Neural progenitor cell (in vitro differentiated cells): ENCODE measurements at regions not wholly inside any gene's neighbourhood (a gene's known extent, or its start where the extent isn't known, plus 50 kb on each side); places are given as distances from the start of the nearest gene placed in this dataset.

Experiments
- DNase-seq: peaks from one replicate; pipeline ENCODE4 v3.0.0-alpha.2; 2016; ENCODE audit warnings: low spot score
- H2AFZ ChIP-seq: fragments of 200-600 bp; sonication (generic); replicated peaks from 2 replicates; pipeline ENCODE4 v1.6.1; 2016; ENCODE audit warnings: antibody characterized with exemption
- H3F3A ChIP-seq: fragments of 200-600 bp; sonication (generic); 2 replicates; pipeline ENCODE4 v1.6.1; 2016; ENCODE audit warnings: antibody characterized with exemption, low read depth
- H3K27ac ChIP-seq: fragments of 200-600 bp; sonication (generic); 2 replicates; pipeline ENCODE4 v1.5.1; 2016; ENCODE audit warnings: mild to moderate bottlenecking
- H3K27me3 ChIP-seq: fragments of 200-600 bp; sonication (generic); 2 replicates; pipeline ENCODE4 v1.6.1; 2016; ENCODE audit warnings: mild to moderate bottlenecking, moderate library complexity
- H3K36me3 ChIP-seq: fragments of 200-600 bp; sonication (generic); 2 replicates; pipeline ENCODE4 v1.5.1; 2016
- H3K4me1 ChIP-seq: fragments of 200-600 bp; sonication (generic); 2 replicates; pipeline ENCODE4 v1.6.1; 2016; ENCODE audit warnings: mixed run types
- H3K4me2 ChIP-seq: fragments of 200-600 bp; sonication (generic); 2 replicates; pipeline ENCODE4 v1.6.1; 2016
- H3K4me3 ChIP-seq: fragments of 200-600 bp; sonication (generic); 2 replicates; pipeline ENCODE4 v1.5.1; 2016
- H3K79me2 ChIP-seq: fragments of 200-600 bp; sonication (generic); 2 replicates; pipeline ENCODE4 v1.6.1; 2016; ENCODE audit warnings: low read depth
- H3K9ac ChIP-seq: fragments of 200-600 bp; sonication (generic); 2 replicates; pipeline ENCODE4 v1.6.1; 2016
- H3K9me3 ChIP-seq: fragments of 200-600 bp; sonication (generic); 2 replicates; pipeline ENCODE4 v1.5.1; 2016; ENCODE audit warnings: low read depth
- H4K20me1 ChIP-seq: fragments of 200-600 bp; sonication (generic); 2 replicates; pipeline ENCODE4 v1.6.1; 2016; ENCODE audit warnings: low read depth
- H3K27ac Mint-ChIP-seq: 3 replicates; pipeline ENCODE4 v1.8.0; 2021; ENCODE audit warnings: mixed read lengths
- H3K27me3 Mint-ChIP-seq: 2 replicates; pipeline ENCODE4 v1.8.0; 2022; ENCODE audit warnings: low read depth, mild to moderate bottlenecking, inconsistent platforms, moderate library complexity, mixed read lengths; ENCODE audit not compliant: insufficient read depth
- H3K36me3 Mint-ChIP-seq: 3 replicates; pipeline ENCODE4 v1.8.0; 2021; ENCODE audit warnings: mixed read lengths
- H3K4me1 Mint-ChIP-seq: 3 replicates; pipeline ENCODE4 v1.8.0; 2021; ENCODE audit warnings: mixed read lengths
- H3K4me3 Mint-ChIP-seq: 3 replicates; pipeline ENCODE4 v1.8.0; 2021; ENCODE audit warnings: mild to moderate bottlenecking, moderate library complexity, mixed read lengths
- H3K9me3 Mint-ChIP-seq: 3 replicates; pipeline ENCODE4 v1.8.0; 2020; ENCODE audit warnings: mixed read lengths
- EZH2 ChIP-seq: fragments of 200-600 bp; sonication (generic); IDR thresholded peaks from 2 replicates; pipeline ENCODE4 v1.6.1; 2017; ENCODE audit warnings: antibody characterized with exemption, mild to moderate bottlenecking, moderate library complexity
- EZH2phosphoT487 ChIP-seq: fragments of 200-600 bp; sonication (generic); IDR thresholded peaks from 2 replicates; pipeline ENCODE4 v1.6.1; 2017; ENCODE audit warnings: antibody characterized with exemption
- TF ChIP-seq, protein P1 (sequence below): fragments of 200-600 bp; sonication (generic); IDR thresholded peaks from 2 replicates; pipeline ENCODE4 v1.5.1; 2017; ENCODE audit warnings: antibody characterized with exemption, mild to moderate bottlenecking

DNA sequence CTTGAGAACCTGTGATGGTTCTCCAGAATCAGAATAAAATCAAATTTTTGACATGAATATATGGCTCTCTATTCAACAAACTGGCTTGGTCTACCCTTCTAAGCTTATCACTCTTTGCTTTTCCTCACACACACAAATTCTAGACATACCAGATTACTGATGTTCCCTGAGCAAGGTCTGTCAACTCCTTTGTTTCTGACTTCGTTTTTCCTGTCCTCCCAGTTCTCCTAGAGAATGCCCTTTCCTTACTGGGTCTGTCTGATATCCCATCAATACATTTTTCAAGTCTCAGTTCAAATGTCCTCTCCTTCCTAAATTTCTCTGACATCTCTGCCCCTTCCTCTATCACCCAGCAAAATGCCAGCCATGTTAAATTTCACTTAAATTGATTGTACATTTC is 202.1 kb upstream of the IGFBP7 start:
- Histone ChIP-seq H3K4me1 (no peaks in the 10 kb centered on the region), H3K4me2 (no peak overlapping the region), H3K9ac (no peak overlapping the region), H3K27me3 (no peaks in the 10 kb centered on the region), H4K20me1 (no peaks in the 10 kb centered on the region), H3K36me3 (no peaks in the 10 kb centered on the region), H3K27ac (no peak overlapping the region), H2AFZ (no peak overlapping the region), H3K4me3 (no peak overlapping the region), H3K79me2 (no peaks in the 10 kb centered on the region), H3K9me3 (no peaks in the 10 kb centered on the region), H3F3A (no peaks in the 10 kb centered on the region)
- H3K36me3 Mint-ChIP-seq = no peaks in the 10 kb centered on the region
- peaks cover 8% of the 10 kb centered on the region for H3K4me1 Mint-ChIP-seq
- DNase-seq = no peak
- no peak overlapping the region for H3K4me3 Mint-ChIP-seq
- peaks cover 5% of the 10 kb centered on the region for H3K27me3 Mint-ChIP-seq
- H3K27ac Mint-ChIP-seq = no peak overlapping the region
- H3K9me3 Mint-ChIP-seq = no peaks in the 10 kb centered on the region
- TF ChIP-seq, protein P1, sequence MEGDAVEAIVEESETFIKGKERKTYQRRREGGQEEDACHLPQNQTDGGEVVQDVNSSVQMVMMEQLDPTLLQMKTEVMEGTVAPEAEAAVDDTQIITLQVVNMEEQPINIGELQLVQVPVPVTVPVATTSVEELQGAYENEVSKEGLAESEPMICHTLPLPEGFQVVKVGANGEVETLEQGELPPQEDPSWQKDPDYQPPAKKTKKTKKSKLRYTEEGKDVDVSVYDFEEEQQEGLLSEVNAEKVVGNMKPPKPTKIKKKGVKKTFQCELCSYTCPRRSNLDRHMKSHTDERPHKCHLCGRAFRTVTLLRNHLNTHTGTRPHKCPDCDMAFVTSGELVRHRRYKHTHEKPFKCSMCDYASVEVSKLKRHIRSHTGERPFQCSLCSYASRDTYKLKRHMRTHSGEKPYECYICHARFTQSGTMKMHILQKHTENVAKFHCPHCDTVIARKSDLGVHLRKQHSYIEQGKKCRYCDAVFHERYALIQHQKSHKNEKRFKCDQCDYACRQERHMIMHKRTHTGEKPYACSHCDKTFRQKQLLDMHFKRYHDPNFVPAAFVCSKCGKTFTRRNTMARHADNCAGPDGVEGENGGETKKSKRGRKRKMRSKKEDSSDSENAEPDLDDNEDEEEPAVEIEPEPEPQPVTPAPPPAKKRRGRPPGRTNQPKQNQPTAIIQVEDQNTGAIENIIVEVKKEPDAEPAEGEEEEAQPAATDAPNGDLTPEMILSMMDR = no peak
- no peak for TF ChIP-seq EZH2phosphoT487

DNA sequence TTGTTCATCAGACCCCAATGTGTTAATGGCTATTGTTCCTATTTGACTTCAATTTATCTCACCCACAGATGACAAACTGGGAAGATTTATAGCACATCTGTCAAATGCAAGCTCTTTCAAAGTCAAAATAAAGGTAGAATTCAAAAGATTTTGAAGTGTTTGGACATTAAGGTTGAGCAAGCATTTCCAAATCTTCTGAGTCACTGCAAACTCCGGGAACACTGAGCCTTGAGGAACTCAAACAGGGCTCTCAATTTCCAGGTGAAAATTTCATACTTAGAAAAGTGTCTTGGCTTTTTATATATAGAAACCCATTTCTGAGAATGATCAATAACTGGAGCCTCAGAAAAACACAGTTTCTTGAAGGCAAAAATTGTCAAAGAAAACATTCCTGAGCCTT is 199.5 kb upstream of the IGFBP7 start:
- no peak overlapping the region for H2AFZ ChIP-seq
- no peak overlapping the region for H3K4me3 ChIP-seq
- no peaks in the 10 kb centered on the region for H4K20me1 ChIP-seq
- H3K9me3 ChIP-seq = no peaks in the 10 kb centered on the region
- H3K36me3 ChIP-seq = no peaks in the 10 kb centered on the region
- no peak for DNase-seq
- no peak overlapping the region for H3K9ac ChIP-seq
- no peaks in the 10 kb centered on the region for H3K27me3 ChIP-seq
- H3F3A ChIP-seq = no peaks in the 10 kb centered on the region
- Mint-ChIP-seq H3K9me3 (no peaks in the 10 kb centered on the region), H3K4me3 (no peak overlapping the region), H3K36me3 (no peaks in the 10 kb centered on the region), H3K27ac (no peak overlapping the region), H3K27me3 (no peaks in the 10 kb centered on the region), H3K4me1 (peaks cover 8% of the 10 kb centered on the region)
- no peaks in the 10 kb centered on the region for H3K79me2 ChIP-seq
- H3K27ac ChIP-seq = no peak overlapping the region
- no peak overlapping the region for H3K4me2 ChIP-seq
- no peak for TF ChIP-seq EZH2phosphoT487
- no peaks in the 10 kb centered on the region for H3K4me1 ChIP-seq

DNA sequence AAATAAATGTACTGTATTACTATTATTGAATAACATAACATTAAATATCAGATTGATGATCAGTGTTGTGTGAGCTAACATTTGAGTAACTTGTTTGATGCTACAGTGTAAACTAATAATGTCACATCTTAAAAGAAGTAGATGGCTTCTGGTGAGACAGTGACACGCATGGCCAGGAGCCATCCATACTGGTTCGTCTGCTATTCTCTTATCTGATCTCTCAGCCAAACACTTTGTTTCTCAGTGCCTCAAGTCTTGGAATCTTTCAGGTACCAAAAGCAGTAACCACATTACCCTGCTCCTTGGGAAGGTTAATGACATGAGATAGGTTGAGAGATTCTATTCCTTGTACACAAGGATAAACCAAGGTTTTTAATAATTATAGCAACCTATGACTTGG is 198.1 kb upstream of the IGFBP7 start:
- H4K20me1 ChIP-seq = no peaks in the 10 kb centered on the region
- Mint-ChIP-seq H3K9me3 (no peaks in the 10 kb centered on the region), H3K27ac (no peak overlapping the region), H3K27me3 (no peaks in the 10 kb centered on the region), H3K4me1 (peaks cover 7% of the 10 kb centered on the region), H3K4me3 (no peak overlapping the region), H3K36me3 (no peaks in the 10 kb centered on the region)
- H3K27me3 ChIP-seq = no peaks in the 10 kb centered on the region
- no peak overlapping the region for H3K4me3 ChIP-seq
- no peak overlapping the region for H2AFZ ChIP-seq
- no peak for DNase-seq
- H3K36me3 ChIP-seq = no peaks in the 10 kb centered on the region
- H3K9ac ChIP-seq = no peak overlapping the region
- H3K79me2 ChIP-seq = no peaks in the 10 kb centered on the region
- TF ChIP-seq EZH2phosphoT487 (no peak), EZH2 (no peak)
- TF ChIP-seq, protein P1 = no peak
- H3K4me1 ChIP-seq = no peaks in the 10 kb centered on the region
- no peaks in the 10 kb centered on the region for H3K9me3 ChIP-seq
- H3K4me2 ChIP-seq = no peak overlapping the region
- H3F3A ChIP-seq = no peaks in the 10 kb centered on the region
- no peak overlapping the region for H3K27ac ChIP-seq

DNA sequence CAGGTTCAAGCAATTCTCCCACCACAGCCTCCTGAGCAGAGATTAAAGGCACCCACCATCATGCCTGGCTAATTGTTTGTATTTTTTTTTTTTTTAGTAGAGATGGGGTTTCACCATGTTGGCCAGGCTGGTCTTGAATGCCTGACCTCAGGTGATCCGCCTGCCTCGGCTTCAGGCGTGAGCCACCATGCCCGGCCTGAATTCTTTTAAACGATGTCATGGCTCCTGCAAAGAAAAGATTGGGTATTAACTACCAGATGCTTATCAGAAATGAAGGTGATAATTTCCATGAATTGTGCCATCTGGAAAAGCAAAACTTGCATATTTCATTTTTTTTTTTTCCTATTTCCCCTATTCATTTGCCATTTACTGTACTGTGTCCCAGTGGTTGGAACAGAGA is 195.7 kb upstream of the IGFBP7 start:
- H3K79me2 ChIP-seq = no peaks in the 10 kb centered on the region

More for the DNA sequence above, 195.7 kb upstream of the IGFBP7 start:
- Histone ChIP-seq H3K27me3 (no peaks in the 10 kb centered on the region), H3K27ac (no peak overlapping the region), H3K4me1 (no peaks in the 10 kb centered on the region), H4K20me1 (no peaks in the 10 kb centered on the region), H3K9me3 (no peaks in the 10 kb centered on the region), H2AFZ (no peak overlapping the region), H3K4me3 (no peak overlapping the region), H3F3A (no peaks in the 10 kb centered on the region), H3K36me3 (no peaks in the 10 kb centered on the region), H3K4me2 (no peak overlapping the region), H3K9ac (no peak overlapping the region)
- no peaks in the 10 kb centered on the region for H3K36me3 Mint-ChIP-seq
- peaks cover 11% of the 10 kb centered on the region for H3K9me3 Mint-ChIP-seq
- H3K27ac Mint-ChIP-seq = no peak overlapping the region
- H3K4me1 Mint-ChIP-seq = peaks cover 8% of the 10 kb centered on the region
- TF ChIP-seq EZH2 = no peak
- TF ChIP-seq EZH2phosphoT487 = no peak
- TF ChIP-seq, protein P1 = no peak
- no peak overlapping the region for H3K4me3 Mint-ChIP-seq
- no peak for DNase-seq
- H3K27me3 Mint-ChIP-seq = no peaks in the 10 kb centered on the region
